Forelimb muscle (tissue), 1 donor: ENCODE measurements at regions not wholly inside any gene's neighbourhood (a gene's known extent, or its start where the extent isn't known, plus 50 kb on each side); places are given as distances from the start of the nearest gene placed in this dataset.
"Not testable (repeated sequence)": the region's sequence is repeated elsewhere in the genome, so short reads cannot be mapped to it uniquely, and the experiment has no call there.

Experiments used
- DNase-seq: peaks from one replicate; pipeline ENCODE4 v3.0.0-alpha.2; 2013; ENCODE audit warnings: low read depth

DNA sequence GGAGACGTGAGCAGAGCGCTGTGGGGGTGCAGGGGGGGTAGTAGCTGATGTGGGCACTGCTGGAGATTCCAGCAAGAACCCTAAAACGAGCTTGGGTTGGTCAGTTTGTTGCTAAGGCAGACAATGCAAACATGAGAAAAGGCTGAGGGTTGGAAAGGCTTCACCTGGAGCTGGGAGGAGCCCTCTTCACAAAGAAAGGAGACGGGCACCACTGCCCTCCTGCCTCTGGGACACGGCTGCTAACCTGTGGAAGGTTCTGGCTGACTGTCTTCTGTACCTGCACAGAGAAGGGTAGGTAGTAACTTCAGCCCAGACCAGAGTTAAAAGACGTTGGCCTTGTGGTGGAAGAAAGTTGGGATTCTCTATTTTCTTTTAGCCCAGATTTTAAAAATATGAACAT is 108.7 kb downstream of the SUCLA2 start:
- DNase-seq = no peak

DNA sequence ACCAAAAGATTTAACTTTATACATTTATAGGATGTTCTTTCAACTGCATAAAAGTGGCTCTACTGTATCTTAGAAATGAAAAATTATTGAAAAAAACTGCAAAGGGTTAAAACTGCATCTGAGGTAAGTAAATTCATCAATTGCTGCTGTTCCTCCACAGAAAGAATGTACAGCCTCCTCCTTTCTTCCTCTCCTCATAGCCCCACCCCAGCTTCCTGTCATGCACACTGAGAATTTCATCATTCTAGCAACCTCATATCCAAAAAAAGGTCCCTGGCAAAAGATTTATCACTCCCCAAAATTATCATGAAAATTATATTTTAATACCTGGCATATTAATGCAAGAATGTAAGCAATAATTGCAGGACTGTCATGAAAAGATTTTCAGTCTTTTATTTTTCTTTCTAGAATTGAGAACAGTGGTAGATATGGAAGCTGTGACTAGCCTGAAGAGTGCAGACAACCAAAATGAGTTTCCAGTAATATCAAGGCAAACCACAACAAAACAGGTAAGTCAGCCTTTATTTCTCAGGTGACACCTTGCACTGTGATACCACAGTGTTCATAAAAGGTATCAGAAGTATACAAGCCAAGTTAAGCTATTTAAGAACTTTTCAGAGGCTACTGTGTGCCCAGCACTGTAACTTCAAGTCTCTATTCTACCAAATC is 110.8 kb downstream of the SUCLA2 start:
- DNase-seq = no peak

DNA sequence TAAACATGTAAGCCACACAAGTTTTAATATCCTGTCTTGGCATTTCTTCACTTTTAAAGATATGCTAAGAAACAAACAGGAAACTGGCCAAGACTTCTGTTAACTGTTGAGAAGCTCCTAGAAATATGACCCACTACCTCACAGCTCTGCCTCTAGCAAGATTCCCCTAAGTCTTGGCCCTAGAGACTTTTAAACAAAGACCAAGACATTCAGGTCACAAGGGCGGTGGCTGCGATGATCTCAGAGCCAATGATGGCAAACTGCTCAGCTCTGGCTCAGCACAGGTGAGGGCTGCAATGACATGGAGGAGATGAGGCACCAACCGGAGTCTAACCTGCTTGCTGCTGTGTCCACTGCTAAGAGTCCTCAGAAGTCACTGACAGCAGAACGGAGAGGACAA is 114.8 kb downstream of the SUCLA2 start:
- no peak for DNase-seq

DNA sequence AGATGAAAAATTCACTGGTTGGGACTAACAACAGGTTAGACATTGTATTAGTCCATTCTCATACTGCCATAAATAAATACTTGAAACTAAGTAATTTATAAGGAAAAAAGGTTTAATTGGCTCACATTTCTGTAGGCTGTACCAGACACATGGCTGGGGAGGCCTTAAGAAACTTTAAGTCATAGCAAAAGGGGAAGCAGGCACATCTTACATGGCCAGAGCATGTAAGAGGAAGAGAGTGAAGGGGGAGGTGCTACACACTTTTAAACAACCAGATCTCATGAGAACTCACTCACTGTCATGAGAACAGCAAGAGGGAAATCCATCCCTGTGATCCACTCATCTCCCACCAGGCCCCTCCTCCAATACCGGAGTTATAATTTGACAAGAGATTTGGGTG is 125.9 kb downstream of the SUCLA2 start:
- DNase-seq = no peak

DNA sequence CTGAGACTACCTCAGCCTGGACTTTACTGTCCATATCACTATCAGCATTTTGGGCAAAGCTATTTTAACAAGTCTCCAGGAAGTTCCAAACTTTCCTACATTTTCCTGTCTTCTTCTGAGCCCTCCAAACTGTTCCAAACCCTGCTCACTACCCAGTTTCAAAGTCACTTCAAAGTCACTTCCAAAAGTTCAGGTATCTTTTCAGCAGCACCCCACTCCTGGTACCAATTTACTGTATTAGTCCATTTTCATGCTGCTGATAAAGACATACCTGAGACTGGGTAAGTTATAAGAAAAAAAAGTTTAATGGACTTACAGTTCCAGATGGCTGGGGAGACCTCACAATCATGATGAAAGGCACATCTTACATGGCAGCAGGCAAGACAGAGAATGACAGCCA is 127.1 kb downstream of the SUCLA2 start:
- DNase-seq = not testable (repeated sequence)

DNA sequence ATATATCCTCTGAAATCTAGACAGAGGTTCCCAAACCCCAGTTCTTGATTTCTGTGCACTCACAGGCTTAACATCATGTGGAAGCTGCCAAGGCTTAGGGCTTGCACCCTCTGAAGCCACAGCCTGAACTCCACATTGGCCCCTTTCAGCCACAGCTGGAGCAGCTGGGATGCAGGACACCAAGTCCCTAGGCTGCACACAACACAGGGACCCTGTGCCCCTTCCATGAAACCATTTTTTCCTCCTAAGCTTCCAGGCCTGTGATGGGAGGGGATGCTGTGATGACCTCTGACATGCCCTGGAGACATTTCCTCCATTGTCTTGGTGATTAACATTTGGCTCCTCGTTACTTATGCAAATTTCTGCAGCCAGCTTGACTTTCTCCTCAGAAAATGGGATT is 127.8 kb downstream of the SUCLA2 start:
- not testable (repeated sequence) for DNase-seq

DNA sequence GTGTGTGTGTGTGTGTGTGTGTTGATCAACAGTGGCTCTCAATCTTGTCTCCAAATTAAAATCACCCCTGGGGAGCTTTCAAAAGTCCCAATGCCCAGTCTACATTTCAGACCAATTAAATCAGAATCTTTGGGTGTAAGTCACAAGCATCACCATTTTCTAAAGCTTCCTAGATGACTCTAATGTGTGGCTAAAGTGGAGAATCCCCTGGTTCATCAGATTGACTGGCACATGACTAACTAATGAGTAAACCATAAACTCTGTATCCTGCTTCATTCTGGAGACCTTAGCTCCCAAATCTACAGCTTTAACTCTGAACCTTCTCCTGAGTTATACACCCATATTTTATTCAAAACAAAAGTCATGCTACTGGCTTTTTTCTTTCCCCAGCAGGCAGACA is 131.3 kb downstream of the SUCLA2 start:
- DNase-seq = no peak

DNA sequence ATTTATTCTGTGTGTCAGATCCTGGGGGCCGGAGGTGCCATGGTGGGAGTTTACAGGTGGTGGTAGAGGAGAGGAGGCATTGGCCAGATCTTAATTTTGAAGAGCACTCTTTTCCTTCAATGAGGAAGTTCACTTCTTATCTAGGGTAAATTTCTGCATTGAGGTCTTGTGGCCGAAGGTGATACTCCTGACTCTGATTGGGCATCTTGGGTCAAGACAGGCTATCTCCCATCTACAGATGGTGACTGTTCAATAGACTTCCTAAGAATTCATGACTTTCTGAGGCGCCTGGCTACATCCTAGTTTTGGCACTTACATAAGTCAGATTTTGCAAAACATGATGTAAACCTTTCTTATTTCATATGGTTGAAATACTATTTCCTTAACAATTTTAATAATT is 135.2 kb downstream of the SUCLA2 start:
- DNase-seq = no peak

DNA sequence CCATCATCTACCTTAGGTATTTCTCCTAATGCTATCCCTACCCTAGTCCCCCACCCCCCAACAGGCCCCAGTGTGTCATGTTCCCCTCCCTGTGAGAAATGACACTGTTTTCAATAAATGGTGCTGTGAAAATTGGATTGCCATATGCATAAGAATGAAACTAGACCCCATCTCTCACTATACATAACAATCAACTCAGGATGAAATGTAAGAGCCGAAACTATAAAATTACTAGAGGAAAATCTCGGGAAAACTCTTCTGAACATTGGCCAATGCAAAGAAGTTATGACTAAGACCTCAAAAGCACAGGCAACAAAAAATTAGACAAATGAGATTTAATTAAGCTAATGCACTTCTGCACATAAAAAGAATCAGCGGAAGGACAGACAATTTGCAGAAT is 138.2 kb downstream of the SUCLA2 start:
- DNase-seq = no peak

DNA sequence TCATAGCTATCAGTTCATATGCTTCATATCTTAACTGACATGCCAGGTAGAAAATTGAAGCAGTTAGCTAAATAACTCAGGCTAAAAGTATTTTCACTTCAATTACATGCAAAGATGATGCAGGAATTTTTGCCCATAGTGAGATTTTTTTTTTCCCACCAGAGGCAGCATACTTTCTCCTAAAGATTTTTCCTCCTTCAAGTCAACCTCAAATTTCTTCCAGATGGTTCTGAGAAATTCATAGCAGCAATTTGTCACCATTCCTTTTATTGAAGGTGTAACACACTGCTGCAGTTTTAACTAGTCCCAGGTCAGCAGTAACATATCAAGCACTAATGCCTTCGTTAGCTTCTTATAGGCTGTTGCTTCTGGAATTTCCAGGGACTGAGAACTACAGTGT is 141.9 kb downstream of the SUCLA2 start:
- DNase-seq = no peak

DNA sequence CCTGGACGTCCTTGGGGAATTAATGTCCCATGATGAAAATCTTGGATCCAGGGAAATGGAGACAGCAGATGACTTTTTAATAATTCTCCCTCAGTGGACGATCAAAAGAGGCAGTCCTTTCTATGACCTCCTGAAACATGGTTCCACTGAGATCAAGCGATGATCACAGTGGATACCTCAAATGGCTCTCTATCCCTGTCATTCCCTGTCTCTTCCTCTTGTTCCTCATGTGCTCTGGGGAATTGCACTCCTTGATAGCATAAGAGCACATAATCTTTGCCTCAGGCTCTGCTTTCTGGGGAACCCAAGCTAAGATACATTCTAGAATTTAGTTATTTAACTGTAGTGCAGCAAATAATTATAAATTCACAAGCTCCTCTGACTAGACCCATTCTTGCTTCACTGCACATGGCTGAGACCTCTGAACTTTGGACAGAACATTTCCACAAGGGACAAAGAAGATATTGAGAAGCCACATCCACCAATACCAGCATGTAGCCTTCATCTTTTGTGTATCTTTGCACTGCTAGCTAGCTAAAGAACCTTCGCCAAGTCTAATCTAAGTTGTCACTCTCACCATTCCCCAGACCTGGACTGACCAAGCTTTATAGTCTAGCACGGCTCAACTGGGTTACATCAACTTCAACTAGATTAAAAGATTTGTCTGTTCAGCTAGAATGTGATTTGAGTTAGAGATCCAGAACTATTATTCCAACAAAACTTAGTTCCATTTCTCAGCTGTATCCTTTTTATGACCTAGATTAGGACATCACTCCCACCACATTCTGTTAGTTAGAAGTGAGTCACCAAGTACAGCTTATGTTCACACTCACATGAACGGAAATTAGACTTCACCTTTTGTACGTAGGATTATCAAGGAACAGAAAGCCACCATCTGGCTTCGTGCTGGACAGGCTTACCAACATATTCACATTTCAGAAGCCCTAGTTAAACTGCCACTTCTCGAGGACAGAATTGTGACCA is 142.7 kb downstream of the SUCLA2 start:
- DNase-seq = no peak

DNA sequence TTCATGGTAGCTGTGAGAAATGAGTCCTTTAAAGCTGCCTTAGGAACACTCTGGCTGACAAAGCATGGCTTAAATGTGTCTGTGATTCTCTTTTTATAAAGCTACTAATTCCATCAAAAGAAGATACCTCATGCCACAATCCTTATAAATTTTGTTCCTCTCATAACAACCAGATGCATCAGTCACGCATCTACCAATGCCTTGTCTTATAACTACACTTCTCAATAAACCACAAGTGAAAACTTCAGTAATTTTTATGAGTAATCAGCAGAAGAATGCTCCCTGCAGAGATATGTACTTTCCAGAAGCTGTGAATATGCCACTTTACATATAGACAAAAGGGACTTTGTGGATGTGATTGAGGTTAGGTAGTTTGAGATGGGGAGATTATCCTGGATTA is 147.8 kb downstream of the SUCLA2 start:
- DNase-seq = no peak

DNA sequence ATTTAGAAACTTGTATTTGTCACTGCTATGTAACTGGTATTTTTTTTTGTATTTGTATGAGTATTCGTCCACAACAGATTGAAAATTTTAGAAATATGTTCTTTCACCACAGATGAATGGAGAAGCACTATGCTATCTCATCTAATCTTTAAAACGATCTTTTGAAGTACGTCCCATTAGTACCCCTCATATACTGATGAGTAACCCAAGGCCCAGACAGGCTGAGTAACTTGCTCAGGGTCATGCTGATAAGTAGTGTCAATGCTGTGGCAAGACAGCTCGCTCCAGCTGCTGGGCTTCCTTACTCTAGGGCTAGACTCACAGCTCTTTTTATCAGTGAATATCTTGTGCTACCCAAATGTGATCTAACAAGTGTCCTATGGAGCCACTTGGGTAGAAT is 154.2 kb downstream of the SUCLA2 start:
- no peak for DNase-seq

DNA sequence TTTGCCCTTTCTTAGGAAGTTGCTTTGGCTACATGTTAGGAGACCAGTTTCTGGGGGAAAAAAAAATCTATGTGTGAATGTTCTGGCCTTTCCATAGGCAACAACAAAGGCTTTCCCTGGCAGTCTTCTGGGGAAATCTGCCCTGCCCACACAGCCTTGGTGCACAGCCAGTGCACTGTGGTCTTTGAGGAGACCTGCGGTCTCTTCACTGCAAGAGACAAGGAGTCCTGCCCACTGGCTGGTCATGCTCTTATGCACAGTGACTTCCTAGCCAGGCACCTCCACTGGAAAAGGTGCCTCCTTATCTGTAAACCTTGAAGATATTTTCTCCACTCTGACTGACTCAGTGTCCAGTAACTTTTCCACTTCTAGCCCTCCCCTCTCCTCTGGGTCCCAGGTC is 155.1 kb downstream of the SUCLA2 start:
- DNase-seq = no peak

DNA sequence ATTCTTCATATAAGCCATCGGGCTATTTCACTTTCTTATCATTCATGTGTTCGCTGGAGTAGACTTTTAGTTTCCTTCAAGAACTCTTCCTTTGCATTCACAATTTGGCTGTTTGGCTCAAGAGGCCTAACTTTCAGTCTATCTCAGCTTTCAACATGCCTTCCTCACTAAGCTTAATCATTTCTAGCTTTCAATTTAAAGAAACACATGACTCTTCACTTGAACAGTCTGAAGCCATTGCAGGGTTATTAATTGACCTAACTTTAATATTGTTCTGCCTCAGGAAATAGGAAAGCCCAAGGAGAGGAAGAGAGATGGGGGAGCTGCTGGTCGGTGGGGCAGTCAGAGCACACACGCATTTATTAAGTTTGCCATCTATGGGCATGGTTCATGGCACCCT is 158.1 kb downstream of the SUCLA2 start:
- no peak for DNase-seq

DNA sequence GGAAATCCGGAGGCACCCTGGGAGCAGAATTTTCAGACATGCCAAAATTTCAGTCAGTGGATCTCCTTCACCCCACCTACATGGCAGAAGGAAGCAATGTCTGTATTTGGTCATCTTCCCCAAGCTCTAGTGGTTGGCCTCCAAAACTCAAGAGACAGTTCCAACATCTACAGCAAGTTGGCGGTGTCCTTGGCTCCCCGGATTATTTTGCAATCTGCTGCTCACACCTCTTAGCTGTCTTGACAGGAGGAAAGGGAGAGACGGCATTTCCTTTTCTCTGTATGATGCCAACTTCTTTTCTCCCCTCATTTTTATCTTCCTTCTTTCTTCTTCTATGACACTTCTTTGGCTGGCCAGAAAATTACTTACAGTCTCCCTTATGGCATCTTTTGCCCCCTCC is 159.9 kb downstream of the SUCLA2 start:
- DNase-seq = no peak

DNA sequence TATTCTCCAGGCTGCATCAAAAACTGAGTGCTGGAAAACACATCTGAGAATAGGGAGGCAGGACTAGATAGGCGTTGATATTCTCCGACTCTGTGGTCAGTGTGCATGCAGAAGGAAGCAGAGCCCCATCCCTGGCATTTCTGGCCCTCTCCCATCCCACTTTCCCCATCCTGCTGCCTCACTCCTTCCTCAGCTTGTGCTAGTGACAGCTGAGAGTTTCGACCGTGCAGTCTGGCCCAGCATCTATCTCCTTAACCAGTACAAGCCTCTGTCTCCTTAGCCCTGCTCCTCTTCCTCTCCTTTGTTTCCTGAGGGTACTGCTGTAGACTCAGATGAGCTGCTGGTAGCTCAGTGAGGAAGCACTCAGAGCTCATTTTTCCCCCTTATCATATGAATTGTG is 163.2 kb downstream of the SUCLA2 start:
- DNase-seq = no peak

DNA sequence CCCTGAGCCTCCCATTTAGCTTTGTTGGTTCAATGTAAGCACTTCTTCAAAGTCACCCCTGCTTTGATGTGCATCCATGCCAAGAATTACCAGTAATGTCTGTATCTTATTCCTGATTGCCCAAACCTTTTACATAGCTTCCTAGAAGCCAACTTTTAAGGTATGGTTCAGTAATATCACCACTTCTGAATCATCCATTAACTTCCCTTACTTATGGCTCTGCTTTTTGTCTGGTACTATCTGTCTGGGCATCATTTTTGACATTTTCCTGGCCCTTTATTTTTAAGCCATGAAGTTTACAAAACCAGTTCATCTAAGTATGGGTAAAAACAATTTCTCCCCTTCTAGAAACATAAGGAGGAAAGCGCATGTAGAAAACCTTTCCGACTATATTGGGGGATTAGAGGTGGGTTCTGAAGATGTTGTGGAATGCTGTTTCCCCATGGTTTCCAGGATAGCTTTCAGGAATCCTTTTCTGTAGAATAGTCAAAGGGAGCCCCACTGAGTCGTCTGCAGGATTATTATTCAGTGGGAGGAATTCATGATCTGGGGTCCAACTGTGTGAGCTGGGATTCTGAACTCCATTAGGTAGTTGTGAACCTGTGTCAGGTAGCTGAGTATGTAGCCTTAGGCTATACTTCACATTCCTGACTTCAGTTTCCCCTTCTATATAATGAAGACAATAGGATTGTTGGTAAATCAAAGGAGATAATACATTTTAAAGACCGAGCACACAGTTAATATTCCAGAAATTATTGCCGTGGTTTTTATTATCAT is 163.8 kb downstream of the SUCLA2 start:
- DNase-seq = no peak

DNA sequence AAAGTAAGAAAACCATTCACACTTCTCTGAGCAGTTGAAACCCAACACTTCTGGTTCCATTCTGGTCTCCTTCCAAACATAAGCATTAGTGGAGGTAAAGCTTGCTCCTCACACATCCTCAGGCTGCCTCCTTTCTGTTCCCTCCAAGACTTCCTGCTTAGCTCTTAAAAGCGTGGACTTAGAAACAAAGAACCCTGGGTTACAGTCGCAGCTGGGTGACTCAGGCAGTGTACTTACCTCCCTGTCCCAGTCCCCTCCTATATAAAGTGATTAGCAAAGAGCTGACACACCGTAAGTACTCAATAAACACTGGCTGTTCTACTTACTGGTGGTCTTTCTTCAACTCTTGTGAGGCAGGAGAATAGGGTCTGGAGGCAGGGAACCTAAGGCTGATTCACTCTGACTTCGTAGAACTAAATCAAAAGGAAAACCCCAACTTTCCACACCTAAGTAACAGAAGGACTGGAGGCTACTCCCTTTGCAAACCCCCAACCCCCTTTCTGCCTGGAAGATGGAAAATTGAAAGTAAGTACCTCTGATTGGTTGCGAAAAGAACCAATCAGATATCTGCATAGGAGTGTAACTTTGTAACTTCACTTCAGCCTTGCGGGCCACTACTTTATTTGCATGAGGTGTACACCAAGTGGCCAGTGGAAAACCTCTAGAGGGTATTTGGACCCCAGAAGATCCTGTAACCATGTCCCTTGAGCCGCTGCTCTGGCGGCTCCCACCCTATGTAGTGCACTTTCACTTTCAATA is 165.4 kb downstream of the SUCLA2 start:
- DNase-seq = no peak

DNA sequence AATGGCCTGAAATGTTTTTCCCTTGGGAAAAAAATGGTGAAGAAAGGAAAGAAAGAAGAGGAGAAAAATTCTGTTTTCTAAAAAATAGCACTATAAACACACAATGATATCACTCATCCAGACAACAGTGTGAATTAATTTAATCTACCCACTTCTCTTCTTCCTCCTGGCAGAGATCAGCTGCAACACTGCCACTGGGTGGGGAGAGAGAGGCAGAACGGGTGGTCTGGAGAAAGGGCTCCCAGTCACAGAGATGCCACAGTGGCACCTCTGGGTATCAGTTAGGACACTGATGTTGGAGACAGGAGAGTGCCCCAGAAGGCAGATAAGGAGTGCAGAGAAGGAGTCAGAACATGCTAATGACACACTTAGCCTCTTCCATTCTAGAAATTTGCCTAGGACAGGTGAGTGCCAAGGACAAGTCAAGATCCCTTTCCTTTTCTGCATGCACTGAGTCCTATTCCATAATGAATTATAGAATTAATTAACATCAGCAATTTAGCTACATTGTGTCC is 168.6 kb downstream of the SUCLA2 start:
- no peak for DNase-seq

DNA sequence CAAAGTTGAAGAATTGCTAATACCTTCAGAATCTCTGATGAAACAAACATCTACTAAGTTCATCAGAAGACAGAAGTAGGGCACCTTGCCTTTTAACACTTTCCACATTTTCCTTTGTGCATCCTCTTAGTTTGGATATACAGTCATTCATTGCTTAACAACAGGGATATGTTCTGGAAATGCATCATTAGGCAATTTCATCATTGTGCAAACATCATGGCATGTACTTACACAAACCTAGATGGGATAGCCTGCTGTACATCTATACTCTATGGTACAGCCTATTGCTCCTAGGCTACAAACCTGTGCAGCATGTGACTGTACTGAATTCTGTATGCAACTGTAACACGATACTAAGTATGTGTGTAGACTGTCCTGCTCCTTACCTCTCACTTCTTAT is 169.8 kb downstream of the SUCLA2 start:
- DNase-seq = no peak
